Loucy (cell line): ENCODE measurements at regions not wholly inside any gene's neighbourhood (a gene's known extent, or its start where the extent isn't known, plus 50 kb on each side); places are given as distances from the start of the nearest gene placed in this dataset.

Experiments used
- CTCF ChIP-seq: fragments of 200-600 bp; sonication (generic); conservative IDR thresholded peaks from 2 replicates; pipeline ENCODE4 v1.5.1; 2014; ENCODE audit warnings: mild to moderate bottlenecking, antibody characterized with exemption, low read length
- EZH2phosphoT487 ChIP-seq: fragments of 200-600 bp; IDR thresholded peaks from 2 replicates; pipeline ENCODE4 v1.6.1; 2018; ENCODE audit warnings: antibody characterized with exemption, mild to moderate bottlenecking, moderate library complexity, borderline replicate concordance

- TF ChIP-seq CTCF = no peak
- no peak for TF ChIP-seq EZH2phosphoT487
Measured at GRCh38 chr2:41803361-41803760, 244.5 kb upstream of the PKDCC start.
